ENCODE measurements at regions not wholly inside any gene's neighbourhood (a gene's known extent, or its start where the extent isn't known, plus 50 kb on each side); places are given as distances from the start of the nearest gene placed in this dataset.
A peak's percentile ranks its signal among the peaks of the same experiment; 100 is the strongest.

GRCh38 chr10:4028854-4029583, 244.0 kb upstream of the KLF6 start:
- H3K27ac Mint-ChIP-seq = no peak overlapping the region
- H3K4me1 Mint-ChIP-seq (ENCODE audit: low read depth) = peaks cover 27% of the 10 kb centered on the region
- H3K9me3 Mint-ChIP-seq = no peaks in the 10 kb centered on the region
- no peak for DNase-seq (ENCODE audit: low spot score)
- H3K4me3 Mint-ChIP-seq = no peak overlapping the region
- H3K36me3 Mint-ChIP-seq (ENCODE audit: low read depth) = peaks cover 4% of the 10 kb centered on the region
- H3K27me3 Mint-ChIP-seq (ENCODE audit: low read depth) = peaks cover 4% of the 10 kb centered on the region

- DNase-seq (ENCODE audit: low spot score) = no peak
- H3K27ac Mint-ChIP-seq = no peak overlapping the region
- no peak overlapping the region for H3K4me3 Mint-ChIP-seq
- no peaks in the 10 kb centered on the region for H3K9me3 Mint-ChIP-seq
- H3K27me3 Mint-ChIP-seq (ENCODE audit: low read depth) = peaks cover 6% of the 10 kb centered on the region
- peaks cover 1% of the 10 kb centered on the region for H3K36me3 Mint-ChIP-seq (ENCODE audit: low read depth)
- H3K4me1 Mint-ChIP-seq (ENCODE audit: low read depth) = peaks cover 18% of the 10 kb centered on the region
These were observed 243.0 kb upstream of the KLF6 start for GRCh38 chr10:4028027-4028471.

- no peaks in the 10 kb centered on the region for H3K9me3 Mint-ChIP-seq
- H3K4me3 Mint-ChIP-seq = no peak overlapping the region
These were observed 240.3 kb upstream of the KLF6 start for GRCh38 chr10:4025339-4025738.

GRCh38 chr10:4024516-4025245, 239.7 kb upstream of the KLF6 start:
- Mint-ChIP-seq H3K36me3 (ENCODE audit: low read depth) (no peaks in the 10 kb centered on the region), H3K4me1 (ENCODE audit: low read depth) (peaks cover 14% of the 10 kb centered on the region), H3K9me3 (no peaks in the 10 kb centered on the region), H3K27ac (no peak overlapping the region), H3K27me3 (ENCODE audit: low read depth) (peaks cover 6% of the 10 kb centered on the region), H3K4me3 (no peak overlapping the region)
- DNase-seq (ENCODE audit: low spot score) = no peak

More at GRCh38 chr10:4025339-4025738, 240.3 kb upstream of the KLF6 start:
- Mint-ChIP-seq H3K27me3 (ENCODE audit: low read depth) (peaks cover 6% of the 10 kb centered on the region), H3K36me3 (ENCODE audit: low read depth) (no peaks in the 10 kb centered on the region), H3K4me1 (ENCODE audit: low read depth) (peaks cover 14% of the 10 kb centered on the region), H3K27ac (no peak overlapping the region)
- no peak for DNase-seq (ENCODE audit: low spot score)

- Mint-ChIP-seq H3K27me3 (ENCODE audit: low read depth) (peaks cover 6% of the 10 kb centered on the region), H3K27ac (no peak overlapping the region), H3K36me3 (ENCODE audit: low read depth) (no peaks in the 10 kb centered on the region), H3K4me3 (no peak overlapping the region), H3K4me1 (ENCODE audit: low read depth) (peaks cover 14% of the 10 kb centered on the region), H3K9me3 (no peaks in the 10 kb centered on the region)
- DNase-seq (ENCODE audit: low spot score) = no peak
These were observed 239.0 kb upstream of the KLF6 start for GRCh38 chr10:4024027-4024426.

- Mint-ChIP-seq H3K27ac (no peak overlapping the region), H3K36me3 (ENCODE audit: low read depth) (no peaks in the 10 kb centered on the region), H3K27me3 (ENCODE audit: low read depth) (peaks cover 6% of the 10 kb centered on the region), H3K9me3 (no peaks in the 10 kb centered on the region), H3K4me3 (no peak overlapping the region), H3K4me1 (ENCODE audit: low read depth) (peaks cover 13% of the 10 kb centered on the region)
- DNase-seq (ENCODE audit: low spot score) = no peak
These were observed 237.5 kb upstream of the KLF6 start for GRCh38 chr10:4022473-4022872.

GRCh38 chr10:4020631-4021030, 235.6 kb upstream of the KLF6 start:
- Mint-ChIP-seq H3K4me3 (no peak overlapping the region), H3K27ac (no peak overlapping the region), H3K9me3 (no peaks in the 10 kb centered on the region), H3K27me3 (ENCODE audit: low read depth) (peaks cover 3% of the 10 kb centered on the region), H3K4me1 (ENCODE audit: low read depth) (peaks cover 13% of the 10 kb centered on the region), H3K36me3 (ENCODE audit: low read depth) (no peaks in the 10 kb centered on the region)
- DNase-seq (ENCODE audit: low spot score) = no peak

- Mint-ChIP-seq H3K4me1 (ENCODE audit: low read depth) (peaks cover 11% of the 10 kb centered on the region), H3K27me3 (ENCODE audit: low read depth) (no peaks in the 10 kb centered on the region), H3K9me3 (no peaks in the 10 kb centered on the region), H3K4me3 (no peak overlapping the region), H3K36me3 (ENCODE audit: low read depth) (no peaks in the 10 kb centered on the region), H3K27ac (no peak overlapping the region)
- peak; percentile 16 for DNase-seq (ENCODE audit: low spot score)
These were observed 233.1 kb upstream of the KLF6 start for GRCh38 chr10:4018054-4018511.

GRCh38 chr10:4017336-4017735, 232.3 kb upstream of the KLF6 start:
- Mint-ChIP-seq H3K27ac (no peak overlapping the region), H3K4me3 (no peak overlapping the region), H3K4me1 (ENCODE audit: low read depth) (peaks cover 17% of the 10 kb centered on the region), H3K36me3 (ENCODE audit: low read depth) (no peaks in the 10 kb centered on the region), H3K9me3 (no peaks in the 10 kb centered on the region), H3K27me3 (ENCODE audit: low read depth) (no peaks in the 10 kb centered on the region)
- DNase-seq (ENCODE audit: low spot score) = no peak

GRCh38 chr10:4016214-4016740, 231.3 kb upstream of the KLF6 start:
- Mint-ChIP-seq H3K4me3 (no peak overlapping the region), H3K9me3 (no peaks in the 10 kb centered on the region), H3K27ac (no peak overlapping the region), H3K4me1 (ENCODE audit: low read depth) (peaks cover 18% of the 10 kb centered on the region), H3K27me3 (ENCODE audit: low read depth) (no peaks in the 10 kb centered on the region), H3K36me3 (ENCODE audit: low read depth) (no peaks in the 10 kb centered on the region)
- DNase-seq (ENCODE audit: low spot score) = no peak

GRCh38 chr10:4013651-4014121, 228.7 kb upstream of the KLF6 start:
- Mint-ChIP-seq H3K36me3 (ENCODE audit: low read depth) (no peaks in the 10 kb centered on the region), H3K27ac (no peak overlapping the region), H3K9me3 (no peaks in the 10 kb centered on the region), H3K4me1 (ENCODE audit: low read depth) (peaks cover 19% of the 10 kb centered on the region), H3K27me3 (ENCODE audit: low read depth) (no peaks in the 10 kb centered on the region), H3K4me3 (no peak overlapping the region)
- DNase-seq (ENCODE audit: low spot score) = peak; percentile 71

- Mint-ChIP-seq H3K27me3 (ENCODE audit: low read depth) (no peaks in the 10 kb centered on the region), H3K36me3 (ENCODE audit: low read depth) (no peaks in the 10 kb centered on the region), H3K27ac (no peak overlapping the region), H3K9me3 (no peaks in the 10 kb centered on the region), H3K4me1 (ENCODE audit: low read depth) (peaks cover 15% of the 10 kb centered on the region), H3K4me3 (no peak overlapping the region)
- DNase-seq (ENCODE audit: low spot score) = no peak
These were observed 227.8 kb upstream of the KLF6 start for GRCh38 chr10:4012848-4013247.

- Mint-ChIP-seq H3K4me1 (ENCODE audit: low read depth) (peaks cover 15% of the 10 kb centered on the region), H3K27ac (no peak overlapping the region), H3K4me3 (no peak overlapping the region), H3K36me3 (ENCODE audit: low read depth) (no peaks in the 10 kb centered on the region), H3K9me3 (no peaks in the 10 kb centered on the region), H3K27me3 (ENCODE audit: low read depth) (no peaks in the 10 kb centered on the region)
- DNase-seq (ENCODE audit: low spot score) = no peak
These were observed 226.3 kb upstream of the KLF6 start for GRCh38 chr10:4011136-4011812.
